Fibroblast of pulmonary artery (primary cell): ENCODE measurements at regions not wholly inside any gene's neighbourhood (a gene's known extent, or its start where the extent isn't known, plus 50 kb on each side); places are given as distances from the start of the nearest gene placed in this dataset.

Source experiments
- DNase-seq: peaks from one replicate; pipeline ENCODE4 v3.0.0-alpha.2; 2010; ENCODE audit warnings: low read depth
- H3K4me3 ChIP-seq: replicated peaks from 2 replicates; pipeline ENCODE4 v1.5.1; 2011; ENCODE audit warnings: low read depth, mild to moderate bottlenecking, control low read depth, low read length, moderate library complexity
- CTCF ChIP-seq: IDR thresholded peaks from 2 replicates; pipeline ENCODE4 v1.5.1; 2011; ENCODE audit warnings: mild to moderate bottlenecking, control low read depth, low read length, inconsistent platforms; ENCODE audit errors: missing control alignments

GRCh38 chr3:193841581-193841980, 248.6 kb downstream of the OPA1 start:
- TF ChIP-seq CTCF: no peak
- no peak for DNase-seq
- no peak overlapping the region for H3K4me3 ChIP-seq

- H3K4me3 ChIP-seq: no peak overlapping the region
- TF ChIP-seq CTCF: no peak
- DNase-seq: no peak
Observed at GRCh38 chr3:193842029-193842798, 249.2 kb downstream of the OPA1 start.

GRCh38 chr3:193842832-193843473, 249.9 kb downstream of the OPA1 start:
- no peak for TF ChIP-seq CTCF
- no peak for DNase-seq
- H3K4me3 ChIP-seq: no peak overlapping the region

- no peak overlapping the region for H3K4me3 ChIP-seq
- no peak for TF ChIP-seq CTCF
- DNase-seq: no peak
Observed at GRCh38 chr3:193843474-193844301, 250.7 kb downstream of the OPA1 start.

- no peak overlapping the region for H3K4me3 ChIP-seq
- no peak for DNase-seq
- no peak for TF ChIP-seq CTCF
Observed at GRCh38 chr3:193844472-193844871, 251.5 kb downstream of the OPA1 start.

- H3K4me3 ChIP-seq: no peak overlapping the region
- no peak for TF ChIP-seq CTCF
- no peak for DNase-seq
Observed at GRCh38 chr3:193845144-193845543, 252.1 kb downstream of the OPA1 start.
